NCI-H1092 (cell line): ENCODE measurements at regions not wholly inside any gene's neighbourhood (a gene's known extent, or its start where the extent isn't known, plus 50 kb on each side); places are given as distances from the start of the nearest gene placed in this dataset.
"Not testable (repeated sequence)": the region's sequence is repeated elsewhere in the genome, so short reads cannot be mapped to it uniquely, and the experiment has no call there.

ENCODE experiments used
- DNase-seq: peaks from one replicate; lab custom pipeline; 2025; lab: John Stamatoyannopoulos, UW

DNA sequence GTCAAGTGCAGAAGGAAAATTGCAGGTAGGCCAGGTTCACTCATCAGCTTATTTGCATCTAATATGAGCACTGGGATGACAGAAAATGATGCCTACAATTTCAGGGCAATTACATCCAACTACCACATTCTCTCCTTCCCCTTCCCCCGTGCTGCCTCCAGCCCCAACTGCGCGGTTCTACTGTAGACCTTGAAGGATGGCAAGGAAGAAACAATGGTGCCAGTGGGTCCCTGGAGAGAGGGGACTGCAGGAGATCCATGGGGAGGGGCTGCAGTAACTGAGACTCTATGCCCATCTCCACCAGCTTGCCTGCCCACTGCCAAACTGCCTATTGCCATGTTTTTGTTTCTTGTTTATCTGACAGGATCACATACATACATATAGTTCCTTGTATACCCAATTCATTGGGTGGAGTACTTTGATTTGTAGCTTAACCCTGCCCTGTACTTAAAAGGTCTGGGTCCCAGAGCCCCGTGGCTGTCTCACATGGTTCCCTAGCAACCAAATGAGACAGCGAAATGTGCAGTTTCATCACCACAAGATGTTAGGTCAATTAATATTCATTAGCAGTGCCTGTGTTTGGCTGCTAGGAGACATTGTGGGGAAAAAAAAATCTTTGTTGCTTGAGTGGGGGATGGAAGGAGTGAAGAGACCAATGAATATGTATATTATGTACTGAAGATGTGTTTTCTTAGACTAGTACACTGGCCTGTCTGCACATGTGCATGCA lies 253.5 kb upstream of the PLET1 start:
- peak; percentile 16 for DNase-seq

DNA sequence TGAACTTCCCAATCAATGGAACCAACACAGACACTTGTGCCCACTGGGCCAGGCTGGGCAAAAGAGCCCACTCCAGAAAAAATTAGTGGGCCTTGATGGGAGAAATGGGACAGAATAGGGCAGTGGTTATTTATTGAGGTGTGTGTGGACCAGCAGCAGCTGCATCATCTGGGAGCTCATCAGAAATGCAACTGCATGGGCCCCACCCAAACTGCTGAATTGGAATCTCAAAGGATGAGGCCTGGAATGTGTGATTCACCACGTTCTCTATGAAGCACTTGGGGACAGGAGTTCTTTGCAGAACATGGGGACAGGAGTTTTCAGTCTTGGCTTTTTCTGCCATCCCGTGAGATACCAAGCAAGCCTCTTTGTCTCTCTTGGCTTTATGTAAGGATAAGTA lies 255.6 kb upstream of the PLET1 start:
- no peak for DNase-seq

DNA sequence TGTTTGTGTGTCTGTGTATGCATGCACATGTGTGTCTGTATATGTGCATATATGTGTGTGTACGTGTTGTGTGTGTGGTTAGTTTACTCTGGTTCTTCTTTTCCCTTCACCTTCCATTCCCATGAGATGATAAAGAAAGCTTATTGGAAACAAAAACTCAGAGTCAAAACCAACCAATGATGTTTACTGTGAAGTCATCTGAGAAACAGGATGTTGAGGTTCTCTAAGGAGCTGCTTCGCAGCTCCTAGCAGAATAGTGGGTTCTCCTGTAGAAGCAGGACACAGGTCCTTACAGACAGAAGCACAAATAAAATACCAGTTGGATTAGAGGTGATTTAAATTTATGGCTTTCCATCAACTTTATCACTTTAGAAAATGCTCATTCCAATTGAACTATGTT lies 256.1 kb upstream of the PLET1 start:
- no peak for DNase-seq

DNA sequence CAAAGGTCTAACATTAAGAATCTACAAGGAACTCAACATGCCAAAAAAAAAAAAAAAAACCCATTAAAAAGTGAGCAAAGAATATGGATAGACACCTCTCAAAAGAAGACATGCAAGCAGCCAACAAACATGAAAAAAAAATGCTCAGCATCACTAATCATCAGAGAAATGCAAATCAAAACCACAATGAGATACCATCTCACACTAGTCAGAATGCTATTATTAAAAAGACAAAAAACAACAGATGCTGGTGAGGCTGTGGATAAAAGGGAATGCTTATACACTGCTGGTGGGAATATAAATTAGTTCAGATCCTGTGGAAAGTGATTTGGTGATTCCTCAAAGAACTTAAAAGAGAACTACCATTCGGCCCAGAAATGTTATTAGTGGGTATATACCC lies 257.7 kb upstream of the PLET1 start:
- DNase-seq, result no peak

DNA sequence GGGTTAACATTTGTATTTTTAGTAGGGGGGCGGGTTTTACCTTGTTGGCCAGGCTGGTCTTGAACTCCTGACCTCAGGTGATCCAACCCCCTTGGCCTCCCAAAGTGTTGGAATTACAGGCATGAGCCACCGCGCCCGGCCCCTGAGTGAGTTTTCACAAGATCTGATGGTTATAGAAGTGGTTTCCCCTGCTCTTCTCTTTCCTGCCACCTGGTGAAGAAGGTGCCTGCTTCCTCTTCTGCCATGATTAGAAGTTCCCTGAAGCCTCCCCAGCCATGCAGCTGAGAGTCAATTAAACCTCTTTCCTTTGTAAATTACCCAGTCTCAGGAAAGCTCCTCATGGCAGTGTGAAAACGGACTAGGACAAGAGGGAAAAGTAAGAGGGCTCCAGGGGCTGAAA lies 259.1 kb upstream of the PLET1 start:
- DNase-seq, result no peak

DNA sequence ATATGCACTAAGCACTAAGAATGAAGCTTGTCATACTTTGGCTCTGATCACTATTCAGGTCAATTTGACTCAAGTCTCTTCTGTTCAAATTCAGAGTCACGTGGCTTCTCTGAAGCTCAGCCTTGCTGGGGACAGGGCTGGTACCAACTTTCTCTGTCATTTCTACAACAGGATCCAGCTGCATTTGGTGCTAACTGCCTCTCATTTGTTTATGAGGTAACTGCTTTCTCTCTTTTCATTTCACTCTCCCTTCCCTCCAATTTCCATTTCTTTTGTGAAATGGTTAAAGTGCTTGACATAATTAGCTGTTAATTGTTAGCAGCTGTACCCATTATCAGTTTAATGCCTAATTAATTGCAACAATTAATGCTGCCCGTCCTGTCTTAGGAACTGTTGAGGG lies 259.7 kb upstream of the PLET1 start:
- no peak for DNase-seq

DNA sequence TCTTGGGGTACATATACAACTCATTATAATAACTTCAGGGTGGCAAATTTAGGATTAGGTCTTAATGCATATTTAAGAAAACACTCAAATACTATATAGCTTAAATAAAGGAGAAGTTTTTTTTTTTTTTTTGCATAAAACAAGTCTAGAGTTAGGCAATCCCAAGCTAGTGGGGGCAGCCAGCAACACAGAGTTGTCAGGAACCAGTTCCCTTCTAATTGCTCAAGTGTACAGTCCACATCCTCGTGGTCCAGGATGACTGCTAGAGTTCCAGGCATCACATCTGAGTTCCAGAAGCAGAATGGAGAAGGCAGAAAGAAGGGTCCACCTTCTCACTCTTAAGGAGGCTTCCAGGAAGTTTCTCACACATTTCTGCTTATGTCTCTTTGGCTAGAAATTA lies 261.9 kb upstream of the PLET1 start:
- DNase-seq, result no peak

DNA sequence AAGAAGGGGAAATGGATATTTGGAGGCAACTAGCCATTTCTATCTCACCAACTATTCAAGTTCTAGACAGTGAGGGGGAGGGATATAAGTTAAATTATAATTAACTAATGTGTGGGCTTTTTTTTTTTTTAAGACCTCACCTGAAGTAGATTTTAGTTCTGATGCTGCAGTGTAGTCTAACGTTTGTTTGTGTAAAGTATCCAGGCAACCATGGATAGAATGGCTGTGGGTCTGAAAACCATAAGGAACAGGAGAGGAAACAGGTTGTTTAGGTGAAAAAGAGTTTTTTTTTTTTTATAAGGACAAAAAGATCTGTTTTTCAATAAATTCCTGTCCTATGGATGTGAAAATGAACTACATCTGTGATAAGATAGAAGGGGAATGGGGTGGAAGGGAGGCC lies 262.4 kb upstream of the PLET1 start:
- DNase-seq, result no peak

DNA sequence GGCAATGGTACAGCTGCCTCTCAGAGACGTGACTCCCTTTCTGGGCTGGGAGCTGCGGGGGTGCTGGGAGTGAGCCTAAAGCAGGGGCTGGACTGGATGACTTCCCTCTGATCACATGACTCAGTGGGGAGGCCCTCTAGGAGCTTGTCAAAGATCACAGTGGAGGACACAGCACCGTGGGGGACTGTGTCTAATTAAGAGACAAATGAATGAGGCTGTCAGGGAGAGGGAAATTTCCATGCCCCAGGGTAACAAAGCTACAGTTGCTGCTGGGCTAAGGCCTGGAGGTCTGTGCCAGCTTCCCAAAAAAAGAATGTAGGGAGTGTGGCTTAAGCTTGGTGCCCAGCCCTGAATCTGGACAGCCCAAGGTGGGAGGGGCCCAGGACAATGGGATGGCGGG lies 262.8 kb upstream of the PLET1 start:
- peak; percentile 13 for DNase-seq

DNA sequence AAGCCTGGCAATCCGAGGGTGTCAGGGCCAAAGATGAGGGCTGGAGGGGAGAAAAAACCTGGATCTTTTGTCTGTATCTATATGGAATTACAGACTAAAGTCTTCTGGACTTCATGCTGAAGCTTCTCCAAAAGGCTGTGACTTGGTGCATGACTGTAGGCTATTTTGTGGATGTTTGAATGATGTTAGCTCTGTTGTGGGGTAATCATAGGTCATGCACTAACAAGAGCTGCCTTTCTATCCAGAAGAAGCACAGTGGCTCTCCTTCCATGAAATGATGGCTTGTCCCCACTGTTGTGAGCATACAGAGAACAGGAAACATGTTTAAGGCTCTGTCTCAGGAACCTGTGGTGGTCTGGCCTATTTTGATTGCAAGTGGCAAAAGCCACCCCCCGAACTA lies 263.3 kb upstream of the PLET1 start:
- DNase-seq, result no peak

DNA sequence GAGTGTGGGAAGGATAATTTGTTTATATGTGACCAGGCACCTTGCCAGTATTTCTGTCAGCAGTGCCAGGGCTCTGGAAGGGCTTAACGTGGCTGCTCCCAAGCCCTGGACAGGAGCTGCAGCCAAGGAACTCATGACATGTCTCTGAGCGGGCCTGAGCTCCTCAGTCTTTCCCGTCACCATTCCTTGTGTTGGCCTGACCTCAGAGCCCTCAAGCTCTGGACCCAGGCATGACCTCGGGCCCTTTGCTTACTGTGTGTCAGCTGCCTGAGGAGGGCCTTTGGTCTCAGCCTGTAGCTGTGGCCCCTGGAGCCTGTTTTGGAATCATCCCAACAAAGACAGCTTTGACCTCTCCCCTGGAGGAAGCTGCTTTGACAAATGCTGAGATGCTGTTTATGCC lies 264.1 kb upstream of the PLET1 start:
- DNase-seq, result no peak

DNA sequence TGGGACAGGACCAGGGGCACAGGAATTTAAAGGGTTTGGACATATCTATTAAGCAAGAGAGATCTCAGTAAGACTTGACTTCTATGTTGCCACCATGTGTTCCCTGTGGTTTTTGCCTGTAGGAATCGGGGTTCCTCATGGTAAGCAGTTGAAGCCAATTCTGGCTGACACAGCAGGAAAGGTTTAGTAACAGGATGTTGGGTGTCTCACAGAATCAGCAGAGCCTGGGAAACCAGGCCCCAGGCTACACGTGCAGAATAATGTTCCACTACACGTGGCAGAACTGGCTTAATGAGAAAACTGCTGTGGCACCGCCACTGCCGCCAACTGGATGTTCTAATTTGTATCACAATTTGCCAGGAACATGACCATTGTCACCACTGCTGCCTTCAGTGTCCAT lies 264.6 kb upstream of the PLET1 start:
- no peak for DNase-seq

DNA sequence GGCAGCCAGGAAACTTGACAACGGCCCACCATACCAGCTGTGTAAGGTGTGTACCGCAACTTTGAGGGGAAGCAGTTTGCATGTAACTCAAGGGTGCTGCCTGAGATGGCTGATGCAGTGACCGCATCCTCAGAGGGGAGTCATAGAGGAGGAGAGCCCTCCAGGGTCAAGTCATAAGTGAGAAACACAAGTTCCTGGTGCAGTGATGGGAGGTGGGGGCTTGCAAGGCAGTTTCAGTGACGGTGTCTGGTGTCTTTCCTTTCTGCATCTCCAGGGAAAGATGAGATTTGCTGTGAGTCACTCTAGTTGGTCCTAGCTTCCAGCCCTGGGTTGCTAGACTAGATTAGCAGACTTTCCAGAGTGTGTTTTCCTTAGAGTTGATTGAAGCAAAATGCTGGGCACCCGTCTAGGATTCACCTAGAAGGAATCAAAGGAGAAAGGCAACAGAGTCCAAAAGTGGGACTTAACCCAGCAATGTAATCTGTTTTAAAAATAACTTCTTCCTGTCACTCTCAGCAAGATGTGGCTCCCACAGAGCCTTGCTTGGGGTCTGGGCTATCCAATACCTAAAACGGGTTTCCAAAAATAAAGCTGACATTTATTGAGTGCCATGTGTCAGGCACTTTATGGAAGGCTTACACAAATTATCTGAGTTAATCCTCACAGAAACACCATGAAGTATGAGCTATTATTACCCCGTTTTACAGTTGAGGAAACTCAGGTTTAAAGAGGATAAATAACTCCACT lies 265.4 kb upstream of the PLET1 start:
- no peak for DNase-seq

DNA sequence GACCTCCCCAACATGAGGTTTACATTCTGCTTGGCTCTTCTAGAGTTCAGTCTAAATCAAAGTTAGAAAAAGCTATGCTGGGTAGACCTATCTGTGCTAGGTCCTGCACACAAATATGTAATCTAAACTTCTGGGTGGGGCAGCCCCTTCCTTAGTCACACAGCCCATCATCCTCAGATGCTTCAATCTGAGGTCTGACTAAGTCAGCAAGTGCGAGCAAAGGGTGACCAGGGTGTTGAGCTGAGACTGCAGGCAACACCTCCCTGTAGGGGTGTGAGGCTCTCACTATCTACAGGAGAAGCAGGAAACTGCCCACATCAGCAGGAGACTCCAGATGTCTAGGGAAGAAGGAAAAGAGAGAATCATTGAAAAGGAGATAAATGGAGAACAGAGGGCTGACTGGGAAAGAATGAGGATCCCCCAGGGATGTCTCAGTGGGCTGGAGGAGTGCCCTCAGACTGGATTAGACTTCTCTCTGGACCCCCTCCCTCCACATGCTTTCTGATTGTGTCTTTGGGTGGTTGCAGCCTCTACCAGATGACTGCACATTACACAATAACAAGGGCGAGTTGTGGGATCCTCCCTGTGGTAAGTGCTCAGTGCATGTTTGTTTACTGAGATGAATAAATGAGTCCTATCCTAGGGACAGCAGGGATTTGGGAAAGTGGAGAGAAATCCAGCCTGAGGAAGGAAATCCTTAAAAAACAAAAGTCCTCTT lies 266.2 kb upstream of the PLET1 start:
- no peak for DNase-seq

DNA sequence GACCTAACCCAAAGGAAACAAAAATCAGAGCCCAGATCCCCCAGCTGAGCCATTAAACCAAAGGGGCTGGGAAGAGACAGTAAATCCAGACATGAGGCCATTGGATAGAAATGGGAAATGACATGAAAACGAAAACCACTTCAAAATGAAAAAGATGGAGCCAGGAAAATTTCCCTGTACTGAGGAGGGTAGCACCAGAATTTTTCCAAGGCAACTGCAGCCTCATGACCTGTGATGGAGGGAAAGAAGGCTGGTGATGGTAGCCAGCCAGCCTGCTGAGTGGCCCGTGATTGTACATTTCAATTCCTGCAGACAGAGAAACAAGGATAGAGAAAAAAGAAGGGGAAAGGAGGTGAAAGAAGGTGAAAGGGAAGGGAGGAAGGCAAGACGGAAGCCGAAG lies 268.4 kb upstream of the PLET1 start:
- DNase-seq, result no peak

DNA sequence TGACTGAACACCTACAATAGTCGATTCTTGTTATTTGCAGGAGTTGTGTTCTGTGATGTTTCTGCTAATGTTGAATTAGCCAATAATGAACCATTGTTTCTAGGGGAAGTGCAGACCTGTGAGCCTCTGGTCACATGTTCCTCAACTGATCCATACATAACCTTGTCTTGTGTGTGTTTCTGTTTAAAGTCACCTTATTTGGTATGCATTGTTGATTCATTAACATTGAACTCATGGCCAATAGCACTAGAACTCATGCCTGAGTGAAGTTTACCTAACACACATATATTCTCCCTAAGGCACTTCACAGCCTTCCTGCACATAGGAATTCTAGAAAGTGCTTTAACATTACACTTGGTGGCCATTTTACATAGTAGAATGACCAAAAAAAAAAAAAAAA lies 271.8 kb upstream of the PLET1 start:
- no peak for DNase-seq

DNA sequence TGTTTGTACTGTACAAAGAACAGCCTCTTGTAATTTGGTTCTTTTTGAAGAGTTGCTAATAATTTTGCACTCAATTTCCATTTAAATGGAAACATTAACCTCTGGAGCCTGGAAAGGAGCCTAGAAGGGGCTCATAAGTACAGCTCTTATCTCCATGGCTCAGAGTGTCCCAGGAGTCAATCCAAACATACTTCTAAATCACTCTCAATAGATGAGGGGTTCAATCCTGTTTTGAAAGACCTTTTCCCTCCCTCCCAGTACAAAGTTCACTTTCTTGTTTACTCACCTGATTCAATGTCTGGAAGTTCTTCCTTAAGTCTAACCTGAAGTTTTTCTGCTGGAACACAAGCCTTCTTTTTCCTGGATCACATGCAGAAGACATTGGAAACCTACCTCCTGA lies 273.0 kb upstream of the PLET1 start:
- no peak for DNase-seq

DNA sequence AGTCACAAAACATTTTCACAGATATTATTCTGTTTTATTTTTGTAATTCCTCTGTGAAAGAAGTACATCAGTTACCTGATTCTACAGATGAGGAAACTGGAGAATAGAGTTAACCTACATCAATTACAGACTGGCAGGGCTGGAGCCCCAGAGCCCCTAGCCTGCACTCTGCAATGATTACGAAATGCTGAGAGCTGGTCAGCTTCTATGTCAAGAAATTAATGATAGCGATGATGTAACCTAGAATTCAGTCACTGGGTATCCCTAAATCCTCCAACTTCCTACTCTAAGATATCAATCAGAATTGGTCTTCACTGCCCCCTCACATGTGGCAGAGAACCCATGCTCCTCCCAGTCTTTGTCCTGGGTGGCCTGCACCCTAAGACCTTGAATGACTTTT lies 273.5 kb upstream of the PLET1 start:
- no peak for DNase-seq

DNA sequence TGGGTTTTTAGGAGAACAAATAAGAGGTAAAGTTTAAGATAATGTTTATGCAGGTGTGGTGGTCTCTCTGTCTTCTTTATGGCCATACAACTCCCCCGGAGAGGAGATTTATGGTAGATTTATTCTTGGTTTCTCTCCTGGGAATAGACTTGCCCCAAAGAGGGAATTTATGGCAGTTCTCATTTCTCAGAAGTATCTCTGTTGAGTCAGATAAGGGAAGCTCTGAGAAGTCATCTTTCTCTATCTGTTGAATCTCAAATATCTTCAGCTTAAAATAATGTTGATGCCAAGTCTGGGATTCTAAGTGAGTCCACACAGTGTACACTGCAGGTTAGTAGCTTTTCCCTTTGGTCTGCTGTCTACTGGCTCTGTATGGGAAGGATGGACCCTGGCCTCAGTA lies 276.4 kb upstream of the PLET1 start:
- DNase-seq, result no peak

DNA sequence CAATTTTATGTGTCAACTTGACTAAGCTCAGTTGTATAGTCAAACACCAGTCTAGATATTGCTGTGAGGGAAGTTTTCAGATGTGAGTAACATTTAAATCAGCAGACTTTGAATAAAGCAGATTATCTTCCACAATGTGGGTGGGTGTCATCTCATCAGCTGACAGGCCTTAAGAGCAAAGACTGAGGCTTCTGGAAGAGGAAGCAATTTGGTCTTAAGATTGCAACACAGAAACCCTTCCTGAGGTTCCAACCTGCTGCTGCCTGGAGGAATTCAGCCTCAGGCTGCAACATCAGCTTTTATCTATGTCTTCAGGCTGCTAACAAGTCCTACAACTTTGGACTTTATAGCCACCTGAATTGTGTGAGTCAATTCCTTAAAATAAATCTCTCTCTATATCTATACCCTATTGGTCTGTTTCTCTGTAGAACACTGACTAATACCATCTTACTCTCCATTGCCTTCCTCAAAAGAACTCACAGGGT lies 277.2 kb upstream of the PLET1 start:
- DNase-seq, result no peak

DNA sequence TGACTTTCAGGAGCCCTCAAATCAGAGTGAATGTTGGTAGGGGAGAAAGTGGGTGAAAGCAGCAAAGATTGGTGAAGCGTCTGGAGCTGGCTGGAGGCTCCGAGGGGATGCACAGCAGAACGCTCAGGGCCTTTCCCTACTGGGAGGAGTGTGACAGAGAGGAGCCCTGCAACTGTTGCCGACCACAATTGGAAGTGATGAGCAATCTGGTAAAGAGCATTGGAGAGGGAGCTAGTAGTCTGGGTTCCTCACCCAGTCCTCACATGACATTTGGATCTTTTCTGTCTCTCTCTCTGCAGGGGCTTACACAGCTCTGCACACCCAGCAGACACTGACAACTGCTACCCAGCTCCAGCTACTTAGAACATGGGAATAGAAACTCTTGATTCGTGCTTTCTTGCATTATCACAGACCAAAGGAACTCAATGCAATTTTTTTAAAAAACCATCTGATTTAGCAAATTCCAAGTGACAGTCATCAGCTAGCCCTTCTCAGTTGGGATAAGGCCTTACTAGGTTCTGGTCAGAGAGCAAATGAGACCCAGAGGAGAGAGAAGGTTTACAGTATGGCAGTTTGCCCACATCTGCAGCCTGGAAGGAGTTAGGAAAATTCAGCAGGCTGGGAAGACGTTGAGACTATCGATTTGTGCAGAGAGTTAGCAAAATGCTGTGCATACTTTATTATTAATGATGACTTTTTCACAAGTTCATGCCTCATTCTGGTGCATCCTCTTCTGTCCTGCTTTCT lies 278.0 kb upstream of the PLET1 start:
- no peak for DNase-seq

DNA sequence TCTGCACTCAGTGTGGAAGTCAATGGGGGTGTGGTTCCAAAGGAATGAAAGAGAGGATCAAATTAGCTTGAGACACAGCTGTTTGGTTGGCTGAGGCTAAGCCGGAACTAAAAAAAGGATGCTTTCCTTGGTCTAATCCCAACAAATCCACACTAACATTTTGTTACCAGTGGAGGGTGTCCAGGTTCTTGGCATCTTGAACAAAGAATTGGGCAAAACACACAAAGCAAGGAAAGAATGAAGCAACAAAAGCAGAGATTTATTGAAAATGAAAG lies 278.6 kb upstream of the PLET1 start:
- not testable (repeated sequence) for DNase-seq

DNA sequence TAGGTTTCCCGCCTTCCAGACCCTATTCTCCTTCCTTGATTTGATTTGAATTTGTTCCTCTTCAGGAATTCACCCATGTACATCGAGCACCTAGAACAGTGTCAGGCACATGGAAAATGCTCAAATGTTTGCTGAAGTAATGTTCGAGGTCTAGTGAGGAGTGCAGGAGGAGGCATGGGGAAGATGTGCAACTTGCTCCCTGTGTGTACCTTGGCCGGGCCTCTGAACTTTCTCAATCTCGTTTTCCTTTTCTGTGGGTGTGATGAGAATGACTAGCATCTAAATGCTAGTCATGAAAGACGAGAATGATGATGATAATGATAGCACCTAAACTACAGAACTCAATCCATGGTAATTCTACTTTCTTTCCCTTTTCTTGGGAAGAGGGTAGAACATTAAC lies 279.1 kb upstream of the PLET1 start:
- DNase-seq, result no peak
